ENCODE measurements at regions not wholly inside any gene's neighbourhood (a gene's known extent, or its start where the extent isn't known, plus 50 kb on each side); places are given as distances from the start of the nearest gene placed in this dataset.

GRCh38 chr2:609449-609848 is 67.8 kb downstream of the TMEM18 start:
- no peak for DNase-seq (ENCODE audit: low read depth, low spot score)
- Histone ChIP-seq H3K27me3 (ENCODE audit: insufficient read depth, low read length) (no peaks in the 10 kb centered on the region; the same call in 1 of the 2 replicates), H3K4me3 (replicated peaks in 1 of 2; ENCODE audit: low read depth in 1 of 2, low read length in 2 of 2) (no peak overlapping the region), H3K9ac (ENCODE audit: low read length) (no peak overlapping the region), H4K20me1 (ENCODE audit: insufficient read depth) (no peaks in the 10 kb centered on the region; the same call in 1 of the 2 replicates), H3K79me2 (ENCODE audit: insufficient read depth, low read length) (no peaks in the 10 kb centered on the region), H3K4me1 (ENCODE audit: control insufficient read depth in 1 of 2, insufficient read depth in 2 of 2, low read length in 2 of 2) (no peaks in the 10 kb centered on the region; a peak in 1 of 4 replicates), H2AFZ (ENCODE audit: low read depth, low read length, poor library complexity, severe bottlenecking) (no peak overlapping the region), H3K4me2 (ENCODE audit: low read length) (no peak overlapping the region), H3K9me2 (ENCODE audit: insufficient read depth) (no peaks in the 10 kb centered on the region), H3K9me3 (ENCODE audit: control insufficient read depth in 1 of 2, insufficient read depth in 1 of 2, low read depth in 1 of 2, low read length in 2 of 2) (peaks cover 0 to 4% of the 10 kb centered on the region in 2 experiments; a peak in 1 of 4 replicates), H3K36me3 (ENCODE audit: control insufficient read depth in 1 of 2, insufficient read depth in 2 of 2, low read length in 2 of 2) (no peaks in the 10 kb centered on the region), H3K27ac (ENCODE audit: low read depth, low read length) (no peak overlapping the region)
- RAD21 ChIA-PET (ENCODE audit: low non-redundant PET in 1 of 2, low total read pairs in 2 of 2, uncharacterized antibody in 2 of 2, unreplicated experiment in 2 of 2) = no interaction called here
- intact Hi-C loops (cut with micrococcal nuclease) = no loop called here
- BruUV-seq (replicated peaks) = no TSS peak
- ATAC-seq = no peak
- TF ChIP-seq EZH2phosphoT487 (IDR thresholded peaks at IDR 0.05; ENCODE audit: borderline replicate concordance) = no peak
- no peak for TF ChIP-seq CEBPB (IDR thresholded peaks at IDR 0.05; ENCODE audit: low read depth)
- no peak for TF ChIP-seq JUND (IDR thresholded peaks at IDR 0.05)
- no peak for TF ChIP-seq SIN3A (IDR thresholded peaks at IDR 0.05; ENCODE audit: low read depth)
- TF ChIP-seq EGR1 (IDR thresholded peaks at IDR 0.05; ENCODE audit: low read depth) = no peak
- TF ChIP-seq CTCF (IDR thresholded peaks at IDR 0.05 in 2 of 3, conservative IDR thresholded peaks at IDR 0.05 in 1 of 3; ENCODE audit: borderline replicate concordance in 1 of 3, insufficient read depth in 1 of 3, low read depth in 2 of 3, low read length in 2 of 3) = no peak
- no peak for TF ChIP-seq RAD21 (IDR thresholded peaks at IDR 0.05; ENCODE audit: low read depth)
- TF ChIP-seq ATF3 (IDR thresholded peaks at IDR 0.05) = no peak
- no peak for TF ChIP-seq YY1 (IDR thresholded peaks at IDR 0.05; ENCODE audit: extremely low read depth, insufficient replicate concordance, low read depth, low read length)
- no peak for TF ChIP-seq CBX3 (IDR thresholded peaks at IDR 0.05; ENCODE audit: low read depth)
- no peak for TF ChIP-seq ZFX (IDR thresholded peaks at IDR 0.05)
- no peak for TF ChIP-seq TCF7L2 (IDR thresholded peaks at IDR 0.05; ENCODE audit: borderline replicate concordance, extremely low read depth, insufficient read depth, insufficient read length)
- TF ChIP-seq ZNF274 (IDR thresholded peaks at IDR 0.05; ENCODE audit: low read depth, low read length) = no peak
- no peak for TF ChIP-seq ELF1 (IDR thresholded peaks at IDR 0.05; ENCODE audit: borderline replicate concordance, low read depth)
- no peak for TF ChIP-seq SP1 (IDR thresholded peaks at IDR 0.05; ENCODE audit: low read depth)
- TF ChIP-seq EZH2 (IDR thresholded peaks at IDR 0.05) = no peak
- TF ChIP-seq REST (IDR thresholded peaks at IDR 0.05; ENCODE audit: low read depth) = no peak
- no peak for TF ChIP-seq FOSL1 (IDR thresholded peaks at IDR 0.05; ENCODE audit: low read depth)
- TF ChIP-seq SRF (IDR thresholded peaks at IDR 0.05; ENCODE audit: low read depth) = no peak
- no peak for TF ChIP-seq MAX (IDR thresholded peaks at IDR 0.05)
- CTCF ChIA-PET = no interaction called here
- POLR2A ChIA-PET = no interaction called here

All from HCT116 (cell line).